NB4 (cell line): ENCODE measurements at regions not wholly inside any gene's neighbourhood (a gene's known extent, or its start where the extent isn't known, plus 50 kb on each side); places are given as distances from the start of the nearest gene placed in this dataset.
"Not testable (repeated sequence)": the region's sequence is repeated elsewhere in the genome, so short reads cannot be mapped to it uniquely, and the experiment has no call there.

ENCODE experiments used
- DNase-seq: peaks from one replicate; pipeline ENCODE4 v3.0.0; 2010; ENCODE audit warnings: low read depth
- H3K4me3 ChIP-seq: one replicate; pipeline ENCODE4 v1.5.1; 2011; ENCODE audit warnings: mild to moderate bottlenecking, low read depth, low read length, moderate library complexity
- MYC ChIP-seq: IDR thresholded peaks from 2 replicates; pipeline ENCODE4 v1.6.1; 2011; ENCODE audit warnings: low read depth, low read length
- POLR2A ChIP-seq: IDR thresholded peaks from 2 replicates; pipeline ENCODE4 v1.6.1; 2011; ENCODE audit warnings: mild to moderate bottlenecking; ENCODE audit not compliant: insufficient read length; ENCODE audit errors: extremely low read depth
- TF ChIP-seq, protein P1 (sequence below): IDR thresholded peaks from one replicate; pipeline ENCODE4 v1.5.1; 2012; ENCODE audit warnings: low read depth, low read length
- TF ChIP-seq, protein P2 (sequence below): IDR thresholded peaks from 2 replicates; pipeline ENCODE4 v1.6.1; 2011; ENCODE audit warnings: low read depth, low read length

DNA sequence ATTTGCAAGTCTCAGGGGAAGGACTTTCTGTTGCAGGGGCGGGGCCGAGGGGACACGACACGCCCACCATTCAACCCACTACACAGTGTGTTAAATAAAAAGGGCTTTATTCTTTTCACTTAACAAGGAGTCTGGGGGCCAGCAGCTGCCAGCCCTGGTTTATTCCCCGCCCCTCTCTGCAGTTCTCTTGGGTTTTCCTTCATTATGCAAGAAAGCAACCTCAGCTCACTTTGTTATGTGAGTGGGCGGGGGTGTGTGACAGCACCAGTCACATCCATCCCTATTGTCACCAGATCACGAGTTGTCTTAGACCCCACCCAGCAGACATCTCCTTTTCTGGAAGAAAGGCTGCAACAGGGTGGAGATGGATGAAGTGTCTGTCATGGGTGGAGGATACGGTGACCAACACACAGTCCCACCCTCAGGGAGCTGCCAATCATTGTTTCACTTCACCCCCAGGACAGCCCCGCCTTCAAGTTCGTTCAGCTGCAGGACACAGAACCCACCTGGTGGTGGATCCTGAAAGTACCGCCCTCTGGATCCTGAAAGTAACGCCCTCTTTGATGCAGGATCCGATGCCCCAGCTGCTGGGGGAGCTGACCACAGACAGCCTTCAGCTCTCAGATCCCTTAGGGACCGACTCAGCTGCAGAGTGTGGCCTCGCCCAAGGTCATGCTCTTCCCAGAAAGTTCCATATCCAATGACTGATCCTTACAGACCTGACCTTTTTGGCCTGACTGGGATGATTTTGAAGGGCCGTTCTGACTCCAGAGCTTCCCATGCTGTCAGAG, 79.6 kb downstream of the SMIM20 start:
- H3K4me3 ChIP-seq: no peak overlapping the region
- DNase-seq: peak; percentile 69
- TF ChIP-seq, protein P1, sequence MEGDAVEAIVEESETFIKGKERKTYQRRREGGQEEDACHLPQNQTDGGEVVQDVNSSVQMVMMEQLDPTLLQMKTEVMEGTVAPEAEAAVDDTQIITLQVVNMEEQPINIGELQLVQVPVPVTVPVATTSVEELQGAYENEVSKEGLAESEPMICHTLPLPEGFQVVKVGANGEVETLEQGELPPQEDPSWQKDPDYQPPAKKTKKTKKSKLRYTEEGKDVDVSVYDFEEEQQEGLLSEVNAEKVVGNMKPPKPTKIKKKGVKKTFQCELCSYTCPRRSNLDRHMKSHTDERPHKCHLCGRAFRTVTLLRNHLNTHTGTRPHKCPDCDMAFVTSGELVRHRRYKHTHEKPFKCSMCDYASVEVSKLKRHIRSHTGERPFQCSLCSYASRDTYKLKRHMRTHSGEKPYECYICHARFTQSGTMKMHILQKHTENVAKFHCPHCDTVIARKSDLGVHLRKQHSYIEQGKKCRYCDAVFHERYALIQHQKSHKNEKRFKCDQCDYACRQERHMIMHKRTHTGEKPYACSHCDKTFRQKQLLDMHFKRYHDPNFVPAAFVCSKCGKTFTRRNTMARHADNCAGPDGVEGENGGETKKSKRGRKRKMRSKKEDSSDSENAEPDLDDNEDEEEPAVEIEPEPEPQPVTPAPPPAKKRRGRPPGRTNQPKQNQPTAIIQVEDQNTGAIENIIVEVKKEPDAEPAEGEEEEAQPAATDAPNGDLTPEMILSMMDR: peak; percentile 59
- TF ChIP-seq MYC: no peak
- TF ChIP-seq, protein P2, sequence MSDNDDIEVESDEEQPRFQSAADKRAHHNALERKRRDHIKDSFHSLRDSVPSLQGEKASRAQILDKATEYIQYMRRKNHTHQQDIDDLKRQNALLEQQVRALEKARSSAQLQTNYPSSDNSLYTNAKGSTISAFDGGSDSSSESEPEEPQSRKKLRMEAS: no peak

DNA sequence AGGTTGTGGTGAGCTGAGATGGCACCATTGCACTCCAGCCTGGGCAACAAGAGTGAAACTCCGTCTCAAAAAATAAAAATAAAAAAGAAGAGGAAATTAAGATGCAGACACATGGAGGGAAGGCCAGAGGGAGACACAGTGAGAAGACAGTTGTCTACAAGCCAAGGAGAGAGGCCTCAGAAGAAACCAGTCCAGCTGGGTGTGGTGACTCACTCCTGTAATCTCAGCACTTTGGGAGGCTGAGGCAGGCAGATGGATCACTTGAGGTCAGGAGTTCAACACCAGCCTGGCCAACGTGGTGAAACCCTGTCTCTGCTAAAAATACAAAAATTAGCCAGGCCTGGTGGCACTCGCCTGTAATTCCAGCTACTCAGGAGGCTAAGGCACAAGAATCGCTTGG, 80.6 kb downstream of the SMIM20 start:
- DNase-seq: peak; percentile 20

DNA sequence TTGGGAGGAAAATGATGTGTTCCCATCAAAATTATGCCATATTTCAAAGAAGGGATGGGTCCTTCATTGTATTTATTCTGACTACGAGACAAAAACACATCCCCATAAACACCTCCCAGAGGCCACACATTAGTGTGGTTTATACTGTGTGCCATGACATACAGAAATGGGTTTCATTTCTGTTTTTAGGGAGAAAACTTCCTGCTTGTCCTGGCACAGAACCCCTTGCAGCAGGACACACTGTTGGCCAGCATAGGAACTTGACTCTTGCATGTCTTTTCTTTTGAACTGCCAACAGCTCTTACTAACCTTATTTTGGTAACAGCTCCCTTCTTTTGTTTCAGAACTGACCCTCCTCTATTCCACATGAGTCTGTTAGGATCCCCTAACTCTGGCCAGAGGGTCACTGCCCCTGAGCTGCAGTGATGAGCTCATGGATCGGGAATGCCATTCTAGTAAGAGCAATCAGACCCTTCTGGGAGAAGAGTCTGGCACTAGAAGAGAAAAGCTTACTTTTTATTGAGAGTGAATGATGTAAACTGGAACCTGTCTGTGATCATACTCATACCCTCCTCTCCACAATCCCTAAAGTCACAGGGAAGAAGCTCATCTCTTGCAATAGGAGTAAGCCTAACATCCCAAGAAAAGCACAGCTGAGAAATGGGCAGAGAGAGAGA, 86.4 kb downstream of the SMIM20 start:
- TF ChIP-seq, protein P1: no peak
- no peak for TF ChIP-seq MYC
- no peak for TF ChIP-seq POLR2A
- TF ChIP-seq, protein P2: no peak
- H3K4me3 ChIP-seq: no peak overlapping the region
- no peak for DNase-seq

More for the DNA sequence above, 80.6 kb downstream of the SMIM20 start:
- H3K4me3 ChIP-seq: not testable (repeated sequence)

DNA sequence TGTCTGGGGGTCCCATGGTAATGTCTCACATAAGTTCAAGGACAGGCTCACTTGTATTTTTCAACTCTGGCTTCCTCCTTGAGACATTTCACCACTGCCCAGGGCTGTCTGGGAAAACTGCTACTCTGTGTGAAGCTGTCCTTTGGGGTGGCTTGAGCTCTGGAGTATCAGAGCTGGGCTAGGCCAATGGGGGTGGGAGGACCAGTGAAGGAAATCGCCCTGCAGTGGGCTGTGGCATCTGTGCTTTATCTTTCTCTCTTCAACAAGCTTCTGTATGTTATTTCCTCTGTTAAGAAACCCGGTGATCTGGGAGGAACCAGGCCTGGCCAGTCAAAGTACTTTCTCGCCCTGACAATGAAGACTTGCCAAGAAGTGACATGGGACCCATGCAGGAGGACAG, 87.4 kb downstream of the SMIM20 start:
- H3K4me3 ChIP-seq: no peak overlapping the region
- TF ChIP-seq, protein P2: no peak
- TF ChIP-seq MYC: no peak
- no peak for DNase-seq

DNA sequence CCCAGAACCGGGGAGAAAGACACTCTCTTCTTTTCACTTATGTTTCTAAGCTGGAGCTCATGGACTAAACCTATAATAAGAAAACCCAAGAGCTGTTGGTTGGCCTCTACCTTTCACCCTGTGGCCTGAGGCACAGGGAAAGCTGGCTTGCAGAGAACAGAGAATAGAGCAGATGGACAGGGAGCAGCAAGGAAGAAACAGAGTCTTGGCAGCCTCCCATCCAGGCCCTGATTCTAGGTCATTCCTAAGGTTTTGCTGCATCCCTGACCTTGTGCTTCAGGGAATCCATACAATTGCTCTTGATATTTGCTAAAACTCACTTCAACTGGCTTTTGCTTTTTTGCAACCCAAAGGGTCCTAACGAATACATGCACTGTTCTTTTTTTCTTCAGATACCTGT, 87.8 kb downstream of the SMIM20 start:
- DNase-seq: no peak
- TF ChIP-seq MYC (no peak), POLR2A (no peak)
- TF ChIP-seq, protein P2: no peak
- TF ChIP-seq, protein P1: no peak
- no peak overlapping the region for H3K4me3 ChIP-seq

DNA sequence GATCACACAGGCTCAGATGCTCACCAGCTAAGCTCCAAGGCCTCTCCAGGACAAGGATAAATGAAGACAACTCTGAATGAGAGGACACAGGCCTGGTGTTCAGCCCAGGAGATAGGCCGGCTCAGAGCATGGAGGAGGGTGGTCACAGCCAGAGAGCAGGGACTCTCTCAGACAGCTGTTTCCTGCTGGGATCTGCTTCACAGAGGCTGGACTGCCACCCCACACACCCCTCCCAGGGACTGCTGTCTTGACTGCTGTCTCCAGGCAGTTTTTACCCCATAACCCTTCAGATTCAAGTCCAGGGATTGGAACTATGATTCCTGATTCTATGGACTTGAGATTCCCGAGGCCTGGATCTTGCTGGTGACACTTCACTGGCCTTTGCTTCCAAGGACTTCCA, 89.0 kb downstream of the SMIM20 start:
- H3K4me3 ChIP-seq: no peak overlapping the region
- TF ChIP-seq MYC (no peak), POLR2A (no peak)
- TF ChIP-seq, protein P1: no peak
- TF ChIP-seq, protein P2: no peak
- DNase-seq: no peak
